Stomach (tissue), 4 donors: ENCODE measurements at regions not wholly inside any gene's neighbourhood (a gene's known extent, or its start where the extent isn't known, plus 50 kb on each side); places are given as distances from the start of the nearest gene placed in this dataset.

Source experiments
- EP300 ChIP-seq: sonication (generic); formaldehyde crosslinking; IDR thresholded peaks from one replicate; pipeline ENCODE4 v1.6.1; 2017; ENCODE audit warnings: antibody characterized with exemption
- POLR2A ChIP-seq, 4 donors: fragments of 450-650 bp; IDR thresholded peaks; one replicate each; pipeline ENCODE4 v1.6.1; 2016; ENCODE audit warnings: antibody characterized with exemption in 4 of 4, control low read depth in 2 of 4, mild to moderate bottlenecking in 1 of 4, moderate library complexity in 1 of 4
- POLR2AphosphoS5 ChIP-seq, 3 donors: sonication (generic); formaldehyde crosslinking; IDR thresholded peaks; one replicate each; pipeline ENCODE4 v1.6.1; 2016; ENCODE audit warnings: antibody characterized with exemption in 3 of 3
- TF ChIP-seq, protein P1 (sequence below), 7 experiments: fragments of 450-650 bp in 4 of 7; fragments of 200-600 bp in 3 of 7; sonication (generic) in 3 of 7; IDR thresholded peaks; one replicate each; pipeline ENCODE4 v1.5.1; 2016 to 2019; ENCODE audit warnings: antibody characterized with exemption in 7 of 7, control low read depth in 2 of 7, mild to moderate bottlenecking in 1 of 7

DNA sequence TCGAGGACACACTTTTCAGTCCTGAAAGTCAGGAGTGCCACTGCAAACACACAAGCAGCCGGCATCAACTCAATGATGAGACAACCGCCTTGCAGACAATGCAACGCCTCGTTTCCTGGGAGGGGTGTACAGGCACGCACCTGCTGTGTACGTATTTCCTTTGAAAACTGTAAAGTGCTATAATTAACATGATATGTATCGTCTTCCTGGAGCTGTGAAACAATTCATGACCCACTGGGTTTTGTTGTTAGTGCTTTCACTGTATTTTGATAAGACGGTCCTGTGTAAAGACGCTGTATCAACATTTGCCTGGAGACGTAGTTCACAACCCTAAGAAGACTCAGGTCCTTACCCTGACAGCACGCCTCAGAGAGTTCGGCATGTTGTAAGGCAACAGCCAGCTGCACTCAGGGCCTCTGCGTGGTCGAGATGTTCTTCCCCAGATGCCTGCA is 105.7 kb upstream of the ANO1 start:
- TF ChIP-seq, protein P1, sequence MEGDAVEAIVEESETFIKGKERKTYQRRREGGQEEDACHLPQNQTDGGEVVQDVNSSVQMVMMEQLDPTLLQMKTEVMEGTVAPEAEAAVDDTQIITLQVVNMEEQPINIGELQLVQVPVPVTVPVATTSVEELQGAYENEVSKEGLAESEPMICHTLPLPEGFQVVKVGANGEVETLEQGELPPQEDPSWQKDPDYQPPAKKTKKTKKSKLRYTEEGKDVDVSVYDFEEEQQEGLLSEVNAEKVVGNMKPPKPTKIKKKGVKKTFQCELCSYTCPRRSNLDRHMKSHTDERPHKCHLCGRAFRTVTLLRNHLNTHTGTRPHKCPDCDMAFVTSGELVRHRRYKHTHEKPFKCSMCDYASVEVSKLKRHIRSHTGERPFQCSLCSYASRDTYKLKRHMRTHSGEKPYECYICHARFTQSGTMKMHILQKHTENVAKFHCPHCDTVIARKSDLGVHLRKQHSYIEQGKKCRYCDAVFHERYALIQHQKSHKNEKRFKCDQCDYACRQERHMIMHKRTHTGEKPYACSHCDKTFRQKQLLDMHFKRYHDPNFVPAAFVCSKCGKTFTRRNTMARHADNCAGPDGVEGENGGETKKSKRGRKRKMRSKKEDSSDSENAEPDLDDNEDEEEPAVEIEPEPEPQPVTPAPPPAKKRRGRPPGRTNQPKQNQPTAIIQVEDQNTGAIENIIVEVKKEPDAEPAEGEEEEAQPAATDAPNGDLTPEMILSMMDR (IDR thresholded peaks at IDR 0.05), result no peak
- no peak for TF ChIP-seq POLR2A (IDR thresholded peaks at IDR 0.05)
- peak in 1 of 3 donors; percentile 0 for TF ChIP-seq POLR2AphosphoS5 (IDR thresholded peaks at IDR 0.05)
- TF ChIP-seq EP300, result no peak
